ENCODE measurements at regions not wholly inside any gene's neighbourhood (a gene's known extent, or its start where the extent isn't known, plus 50 kb on each side); places are given as distances from the start of the nearest gene placed in this dataset.

- TF ChIP-seq CTCF (IDR thresholded peaks at IDR 0.05) (no peak), POLR2AphosphoS5 (IDR thresholded peaks at IDR 0.05; ENCODE audit: insufficient read depth in 1 of 2, low read depth in 1 of 2) (no peak)
These were observed 1049.9 kb upstream of the TENM3 start for GRCh38 chr4:181193131-181193930.

Measured in vagina (tissue), 2 donors.